Adrenal gland (tissue), 9 donors: ENCODE measurements at regions not wholly inside any gene's neighbourhood (a gene's known extent, or its start where the extent isn't known, plus 50 kb on each side); places are given as distances from the start of the nearest gene placed in this dataset.
A peak's percentile ranks its signal among the peaks of the same experiment; 100 is the strongest.

Experiments used
- DNase-seq, 7 donors: peaks; one replicate each; pipeline ENCODE4 v3.0.0-alpha.2; 2019 to 2020
- H3K27ac ChIP-seq, 5 donors: fragments of 200-600 bp; sonication (generic) in 4 of 5; 1 replicate in 3 of 5; 2 replicates in 2 of 5; pipeline versions ENCODE4 v1.5.1 to v1.8.0; 2016 to 2020; ENCODE audit warnings: mild to moderate bottlenecking in 1 of 5
- H3K27me3 ChIP-seq: fragments of 200-600 bp; 2 replicates; pipeline ENCODE4 v1.8.0; 2021
- H3K36me3 ChIP-seq, 2 donors: fragments of 200-600 bp; replicated peaks in 1 of 2; 1 replicate in 1 of 2; 2 replicates in 1 of 2; pipeline versions ENCODE4 v1.5.1 to v1.8.0; 2018 to 2022
- H3K4me1 ChIP-seq, 2 donors: fragments of 200-600 bp; replicated peaks in 1 of 2; 1 replicate in 1 of 2; 2 replicates in 1 of 2; pipeline versions ENCODE4 v1.5.1 to v1.8.0; 2018 to 2021
- H3K4me3 ChIP-seq, 4 donors: fragments of 200-600 bp; sonication (generic) in 3 of 4; one replicate each; pipeline ENCODE4 v1.5.1; 2016 to 2018
- H3K9me3 ChIP-seq, 3 donors: fragments of 200-600 bp; sonication (generic) in 1 of 3; replicated peaks in 1 of 3; 1 replicate in 2 of 3; 2 replicates in 1 of 3; pipeline versions ENCODE4 v1.5.1 to v1.8.0; 2016 to 2021
- CTCF ChIP-seq, 6 experiments: fragments of 450-650 bp in 4 of 6; fragments of 200-600 bp in 2 of 6; sonication (generic) in 1 of 6; IDR thresholded peaks; 1 replicate in 5 of 6; 2 replicates in 1 of 6; pipeline versions ENCODE4 v1.5.1 to v1.8.0; 2016 to 2021; ENCODE audit warnings: antibody characterized with exemption in 6 of 6, mild to moderate bottlenecking in 2 of 6, moderate library complexity in 1 of 6
- POLR2A ChIP-seq, 2 donors: fragments of 450-650 bp; IDR thresholded peaks; one replicate each; pipeline ENCODE4 v1.6.1; 2017; ENCODE audit warnings: antibody characterized with exemption in 2 of 2, mild to moderate bottlenecking in 2 of 2, moderate library complexity in 1 of 2
- WGBS, 4 donors: extraction: QIAGEN DNeasy Blood & Tissue Kit in 2 of 4; methylation state at CpG; one replicate each; pipeline versions ENCODE4 v1.1.5 to v1.1.7; 2013 to 2017; 5-methylcytosine and 5-hydroxymethylcytosine counted together
- intact Hi-C, 2 donors: fragments of 100-400 bp; cut with DNase I; formaldehyde crosslinking; loops; one replicate each; pipeline versions ENCODE4 v1.14.1 to v1.15.0; 2022 to 2023
- donor health status: healthy with polysubstance abuse.
- donor health status: Bipolar disorder and iron deficiency.
- donor health status: DM: yes; HTN: yes; CAD: no.
- donor health status: DM: no; HTN: no; CAD: no.
- donor health status: DM: no; HTN: no; CAD: no.

DNA sequence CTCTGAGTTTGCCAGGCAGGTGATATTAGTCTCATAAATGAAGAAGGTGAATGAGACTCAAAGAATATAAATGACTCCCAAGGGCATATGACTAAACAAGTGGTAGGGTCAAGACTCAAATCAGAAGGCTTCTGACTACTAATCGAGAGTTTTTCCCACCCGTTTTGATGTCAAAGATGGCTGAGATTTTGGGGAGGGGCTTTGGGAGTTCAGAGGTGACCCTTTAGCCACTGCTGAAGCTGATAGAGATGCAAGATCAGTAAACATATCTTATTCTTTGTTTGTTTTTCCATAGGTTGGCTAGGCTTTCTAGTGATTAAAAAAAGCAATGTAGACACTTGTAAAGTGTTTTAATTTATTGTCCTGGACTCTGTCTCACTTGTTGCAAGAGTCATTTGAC is 239.6 kb upstream of the PLEKHG7 start:
- no peak overlapping the region for H3K4me3 ChIP-seq
- no peak for DNase-seq
- no peaks in the 10 kb centered on the region for H3K27me3 ChIP-seq
- H3K36me3 ChIP-seq: no peaks in the 10 kb centered on the region
- H3K9me3 ChIP-seq: no peaks in the 10 kb centered on the region
- whole genome bisulfite sequencing, 4 donors: 63 to 79% (median 77%) methylated on average over 2 of the region's 2 CpGs
- peaks cover 4 to 19% of the 10 kb centered on the region in 2 donors for H3K4me1 ChIP-seq
- H3K27ac ChIP-seq: no peak overlapping the region
- no peak for TF ChIP-seq CTCF (IDR thresholded peaks at IDR 0.05)
- TF ChIP-seq POLR2A (IDR thresholded peaks at IDR 0.05): no peak
- intact Hi-C loops: no loop called here

DNA sequence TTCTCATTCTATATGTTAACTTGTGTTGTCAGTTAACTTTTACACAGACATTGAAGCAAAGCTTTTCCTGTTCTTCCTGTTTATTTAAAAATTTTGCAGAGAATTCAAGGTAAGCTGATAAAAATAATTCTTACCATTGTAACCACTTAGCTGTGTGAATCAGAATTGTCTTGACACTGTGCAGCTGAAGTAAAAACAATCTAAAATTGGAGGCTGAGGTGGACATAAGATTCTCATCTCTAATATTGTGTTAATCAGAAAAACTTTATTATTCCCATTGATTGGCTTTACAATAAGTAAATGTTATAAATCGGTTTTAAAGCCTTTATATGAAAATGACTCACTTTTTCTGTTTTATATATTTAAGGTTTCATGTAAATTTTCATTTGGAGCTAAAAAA is 240.3 kb upstream of the PLEKHG7 start:
- WGBS, 4 donors: 81 to 94% (median 90%) methylated on average over 1 of the region's 1 CpG
- no peak for TF ChIP-seq POLR2A (IDR thresholded peaks at IDR 0.05)
- TF ChIP-seq CTCF (IDR thresholded peaks at IDR 0.05): no peak
- H3K27ac ChIP-seq: no peak overlapping the region
- no peaks in the 10 kb centered on the region for H3K9me3 ChIP-seq
- intact Hi-C loops: no loop called here
- H3K4me1 ChIP-seq: peaks cover 4 to 14% of the 10 kb centered on the region in 2 donors
- H3K36me3 ChIP-seq: no peaks in the 10 kb centered on the region
- no peak overlapping the region for H3K4me3 ChIP-seq
- no peaks in the 10 kb centered on the region for H3K27me3 ChIP-seq
- no peak for DNase-seq

- intact Hi-C loops: no loop called here
- peak overlapping the region in 1 of 5 donors; percentile 23 for H3K27ac ChIP-seq
Measured at GRCh38 chr12:92462049-92462448, 240.7 kb upstream of the PLEKHG7 start.

DNA sequence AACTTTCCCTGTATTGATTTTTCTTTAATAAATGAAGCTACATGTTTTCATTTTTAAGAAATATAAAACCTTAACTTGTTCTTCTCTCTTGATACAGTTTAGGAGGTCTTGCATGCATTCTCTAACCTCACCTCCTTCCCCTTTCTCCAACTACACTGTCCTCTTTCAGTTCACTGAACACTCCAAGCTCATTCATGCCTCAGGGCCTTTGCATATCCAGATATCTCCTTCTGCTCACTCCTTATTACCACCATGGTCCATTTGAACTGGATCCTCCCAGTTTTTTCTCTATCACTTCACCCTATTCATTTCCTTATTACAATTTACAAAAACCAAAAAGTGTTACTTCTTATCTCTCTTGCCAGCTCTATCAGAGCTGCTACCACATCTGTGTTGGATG is 242.9 kb upstream of the PLEKHG7 start:
- DNase-seq: no peak
- TF ChIP-seq POLR2A (IDR thresholded peaks at IDR 0.05) (no peak), CTCF (IDR thresholded peaks at IDR 0.05) (no peak)
- Histone ChIP-seq H3K27ac (no peak overlapping the region), H3K36me3 (no peaks in the 10 kb centered on the region), H3K27me3 (no peaks in the 10 kb centered on the region), H3K4me3 (no peak overlapping the region), H3K9me3 (no peaks in the 10 kb centered on the region), H3K4me1 (peaks cover 4 to 14% of the 10 kb centered on the region in 2 donors)
- intact Hi-C loops: no loop called here

More at GRCh38 chr12:92462049-92462448, 240.7 kb upstream of the PLEKHG7 start:
- no peak for TF ChIP-seq POLR2A (IDR thresholded peaks at IDR 0.05)
- TF ChIP-seq CTCF (IDR thresholded peaks at IDR 0.05): no peak
- Histone ChIP-seq H3K4me3 (no peak overlapping the region), H3K9me3 (no peaks in the 10 kb centered on the region), H3K4me1 (peaks cover 4 to 14% of the 10 kb centered on the region in 2 donors), H3K27me3 (no peaks in the 10 kb centered on the region), H3K36me3 (no peaks in the 10 kb centered on the region)
- peak in 1 of 7 donors; percentile 7 for DNase-seq
- WGBS, 4 donors: 57 to 70% (median 67%) methylated on average over 3 of the region's 3 CpGs
